PC-3 (cell line): ENCODE measurements at regions not wholly inside any gene's neighbourhood (a gene's known extent, or its start where the extent isn't known, plus 50 kb on each side); places are given as distances from the start of the nearest gene placed in this dataset.

Experiments
- ATAC-seq: fragments of 200-7000 bp; cut with Tn5 transposase; 2 replicates; pipeline ENCODE4 v1.9.1; 2020; ENCODE audit warnings: mild to moderate bottlenecking, moderate library complexity
- BruUV-seq: library from RNA; stranded (reverse); fragments of 400-500 nt; replicated peaks from 2 replicates; lab custom pipeline; 2021; lab: Mats Ljungman, UMichigan
- CTCF ChIA-PET: fragments of 300-600 bp; sonication (Branson Sonifier 250); formaldehyde crosslinking; loops from one replicate; lab custom pipeline; 2022; ENCODE audit warnings: antibody characterized with exemption; lab: Charles Lee
- POLR2A ChIA-PET: fragments of 300-600 bp; sonication (Branson Sonifier 250); formaldehyde crosslinking; loops from one replicate; lab custom pipeline; 2022; ENCODE audit warnings: antibody characterized with exemption; ENCODE audit not compliant: unreplicated experiment; lab: Charles Lee
- DNase-seq: peaks from one replicate; pipeline ENCODE4 v3.0.0-alpha.2; 2015
- H2AFZ ChIP-seq: fragments of 300-600 bp; sonication (generic); 2 replicates; pipeline ENCODE4 v1.6.0; 2016; ENCODE audit warnings: antibody characterized with exemption, low read length
- H3F3A ChIP-seq: fragments of 300-600 bp; sonication (generic); one replicate; pipeline ENCODE4 v1.6.0; 2017; ENCODE audit warnings: antibody characterized with exemption, low read length, control low read depth, mild to moderate bottlenecking; ENCODE audit not compliant: unreplicated experiment
- H3K27ac ChIP-seq: fragments of 300-600 bp; sonication (generic); 2 replicates; pipeline ENCODE4 v1.5.1; 2016; ENCODE audit warnings: mild to moderate bottlenecking, low read length
- H3K27me3 ChIP-seq: fragments of 300-600 bp; sonication (generic); 2 replicates; pipeline ENCODE4 v1.6.1; 2016; ENCODE audit warnings: low read length, mixed read lengths
- H3K36me3 ChIP-seq: fragments of 300-600 bp; sonication (generic); 2 replicates; pipeline ENCODE4 v1.6.1; 2016; ENCODE audit warnings: low read depth, mixed run types, low read length, mixed read lengths
- H3K4me1 ChIP-seq: fragments of 300-600 bp; sonication (generic); 2 replicates; pipeline ENCODE4 v1.5.1; 2016; ENCODE audit warnings: low read length; ENCODE audit not compliant: insufficient read depth
- H3K4me2 ChIP-seq: fragments of 300-600 bp; sonication (generic); 2 replicates; pipeline ENCODE4 v1.6.0; 2016; ENCODE audit warnings: low read length
- H3K4me3 ChIP-seq: fragments of 300-600 bp; sonication (generic); 2 replicates; pipeline ENCODE4 v1.5.1; 2016; ENCODE audit warnings: mild to moderate bottlenecking, low read length, mixed read lengths
- H3K79me2 ChIP-seq: fragments of 300-600 bp; sonication (generic); 2 replicates; pipeline ENCODE4 v1.6.1; 2017; ENCODE audit warnings: low read length, mixed read lengths
- H3K9ac ChIP-seq: fragments of 300-600 bp; sonication (generic); 2 replicates; pipeline ENCODE4 v1.6.0; 2016; ENCODE audit warnings: mild to moderate bottlenecking, low read length
- H3K9me2 ChIP-seq: fragments of 300-600 bp; sonication (generic); replicated peaks from 2 replicates; pipeline ENCODE4 v1.6.1; 2016; ENCODE audit warnings: mixed run types, low read length, mixed read lengths
- H3K9me3 ChIP-seq: fragments of 300-600 bp; sonication (generic); 2 replicates; pipeline ENCODE4 v1.6.1; 2016; ENCODE audit warnings: low read length, mixed read lengths
- H4K20me1 ChIP-seq: fragments of 300-600 bp; sonication (generic); 2 replicates; pipeline ENCODE4 v1.6.1; 2016; ENCODE audit warnings: low read length, mixed read lengths
- CTCF ChIP-seq: fragments of 300-600 bp; sonication (generic); conservative IDR thresholded peaks from 2 replicates; pipeline ENCODE4 v1.5.1; 2017; ENCODE audit warnings: antibody characterized with exemption, low read depth, mild to moderate bottlenecking, low read length
- EZH2 ChIP-seq: fragments of 300-600 bp; sonication (generic); IDR thresholded peaks from one replicate; pipeline ENCODE4 v1.6.1; 2017; ENCODE audit warnings: antibody characterized with exemption, mild to moderate bottlenecking, low read length; ENCODE audit not compliant: unreplicated experiment
- EZH2phosphoT487 ChIP-seq: fragments of 300-600 bp; sonication (generic); IDR thresholded peaks from 2 replicates; pipeline ENCODE4 v1.6.1; 2018; ENCODE audit warnings: mild to moderate bottlenecking, antibody characterized with exemption, low read length, borderline replicate concordance
- intact Hi-C: fragments of 100-400 bp; cut with micrococcal nuclease; formaldehyde crosslinking; loops from 2 replicates; pipeline ENCODE4 v1.9.0; 2023

DNA sequence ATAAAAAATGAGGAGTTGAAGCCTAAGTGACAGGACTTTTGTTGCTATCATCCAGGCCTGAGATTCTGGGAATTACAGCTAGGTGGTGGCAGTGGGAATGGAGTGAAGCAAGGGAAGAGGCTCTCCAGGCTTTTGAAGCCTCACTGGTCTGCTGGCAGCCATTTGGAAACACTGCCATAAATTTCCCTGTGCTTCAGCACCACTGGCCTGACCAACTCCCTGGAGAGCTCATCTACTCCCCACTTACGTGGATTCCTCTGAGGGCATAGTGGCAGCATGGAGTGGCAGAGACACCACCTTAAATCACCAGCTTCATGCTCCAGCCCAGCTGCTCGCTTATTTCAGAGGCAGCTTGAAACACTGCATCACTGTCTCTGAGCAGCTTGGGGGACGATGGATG, 518.2 kb downstream of the TLR4 start:
- H3K4me2 ChIP-seq: no peak overlapping the region
- intact Hi-C loops: no loop called here
- no peaks in the 10 kb centered on the region for H3K79me2 ChIP-seq
- BruUV-seq: no TSS peak
- no peaks in the 10 kb centered on the region for H3K9me2 ChIP-seq
- no peak overlapping the region for H3K27ac ChIP-seq
- H3F3A ChIP-seq: no peaks in the 10 kb centered on the region
- no peaks in the 10 kb centered on the region for H3K27me3 ChIP-seq
- ChIA-PET POLR2A (no interaction called here), CTCF (no interaction called here)
- DNase-seq: no peak
- no peaks in the 10 kb centered on the region for H3K9me3 ChIP-seq
- H4K20me1 ChIP-seq: no peaks in the 10 kb centered on the region
- no peak overlapping the region for H2AFZ ChIP-seq
- no peaks in the 10 kb centered on the region for H3K4me1 ChIP-seq
- ATAC-seq: no peak
- no peak overlapping the region for H3K9ac ChIP-seq
- TF ChIP-seq EZH2 (no peak), EZH2phosphoT487 (no peak), CTCF (no peak)
- no peak overlapping the region for H3K4me3 ChIP-seq
- no peaks in the 10 kb centered on the region for H3K36me3 ChIP-seq

DNA sequence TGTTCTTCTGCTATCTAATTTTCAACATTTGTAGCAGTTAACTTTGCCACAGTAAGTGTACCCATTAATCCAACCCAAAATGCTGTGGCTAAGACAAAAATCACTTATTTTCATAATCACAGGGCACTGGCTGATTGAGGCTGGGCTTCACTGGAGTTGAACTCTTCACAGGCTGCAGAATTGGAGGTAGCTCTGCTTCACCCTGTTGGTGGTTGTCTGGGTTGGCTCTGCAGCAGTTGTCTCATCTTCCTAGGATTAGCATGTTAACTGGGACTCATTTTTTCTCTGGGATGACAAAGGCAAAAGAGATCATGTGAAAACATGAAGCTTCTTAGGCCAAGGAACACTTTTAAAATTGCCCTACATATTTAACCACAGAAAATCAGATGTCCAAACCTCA, 518.9 kb downstream of the TLR4 start:
- H3K4me2 ChIP-seq: no peak overlapping the region
- no peak for ATAC-seq
- no peak overlapping the region for H3K4me3 ChIP-seq
- H3K9me3 ChIP-seq: no peaks in the 10 kb centered on the region
- no peaks in the 10 kb centered on the region for H3F3A ChIP-seq
- no peak overlapping the region for H3K9ac ChIP-seq
- no peaks in the 10 kb centered on the region for H4K20me1 ChIP-seq
- H3K4me1 ChIP-seq: no peaks in the 10 kb centered on the region
- H3K27me3 ChIP-seq: no peaks in the 10 kb centered on the region
- no peak overlapping the region for H3K27ac ChIP-seq
- ChIA-PET POLR2A (no interaction called here), CTCF (no interaction called here)
- no peak for DNase-seq
- H2AFZ ChIP-seq: no peak overlapping the region
- BruUV-seq: no TSS peak
- no peaks in the 10 kb centered on the region for H3K79me2 ChIP-seq
- intact Hi-C loops: no loop called here
- no peaks in the 10 kb centered on the region for H3K36me3 ChIP-seq
- TF ChIP-seq CTCF: no peak
- no peak for TF ChIP-seq EZH2
- TF ChIP-seq EZH2phosphoT487: no peak
- H3K9me2 ChIP-seq: no peaks in the 10 kb centered on the region

- intact Hi-C loops: no loop called here
- no peaks in the 10 kb centered on the region for H3K9me3 ChIP-seq
Observed at GRCh38 chr9:118230329-118230728, 526.1 kb downstream of the TLR4 start.

More at GRCh38 chr9:118230329-118230728, 526.1 kb downstream of the TLR4 start:
- no peak overlapping the region for H3K9ac ChIP-seq
- H3K79me2 ChIP-seq: no peaks in the 10 kb centered on the region
- DNase-seq: no peak
- H3K27me3 ChIP-seq: no peaks in the 10 kb centered on the region
- H3K27ac ChIP-seq: no peak overlapping the region
- no peak overlapping the region for H3K4me2 ChIP-seq
- H3K4me3 ChIP-seq: no peak overlapping the region
- no peaks in the 10 kb centered on the region for H3K4me1 ChIP-seq
- TF ChIP-seq CTCF (no peak), EZH2 (no peak), EZH2phosphoT487 (no peak)
- ChIA-PET CTCF (no interaction called here), POLR2A (no interaction called here)
- no peaks in the 10 kb centered on the region for H3K36me3 ChIP-seq
- BruUV-seq: no TSS peak
- no peak for ATAC-seq
- H3K9me2 ChIP-seq: no peaks in the 10 kb centered on the region
- no peaks in the 10 kb centered on the region for H3F3A ChIP-seq
- H2AFZ ChIP-seq: no peak overlapping the region
- no peaks in the 10 kb centered on the region for H4K20me1 ChIP-seq
